Esophagus squamous epithelium (tissue), 4 donors: ENCODE measurements at regions not wholly inside any gene's neighbourhood (a gene's known extent, or its start where the extent isn't known, plus 50 kb on each side); places are given as distances from the start of the nearest gene placed in this dataset.

ENCODE experiments used
- POLR2A ChIP-seq, 4 donors: fragments of 450-650 bp; IDR thresholded peaks; one replicate each; pipeline ENCODE4 v1.6.1; 2017; ENCODE audit warnings: antibody characterized with exemption in 4 of 4, mild to moderate bottlenecking in 4 of 4, moderate library complexity in 3 of 4
- TF ChIP-seq, protein P1 (sequence below), 6 experiments: fragments of 450-650 bp in 4 of 6; fragments of 200-600 bp in 2 of 6; sonication (generic) in 2 of 6; IDR thresholded peaks; one replicate each; pipeline ENCODE4 v1.5.1; 2016 to 2019; ENCODE audit warnings: antibody characterized with exemption in 6 of 6, mild to moderate bottlenecking in 4 of 6, moderate library complexity in 4 of 6

- TF ChIP-seq, protein P1, sequence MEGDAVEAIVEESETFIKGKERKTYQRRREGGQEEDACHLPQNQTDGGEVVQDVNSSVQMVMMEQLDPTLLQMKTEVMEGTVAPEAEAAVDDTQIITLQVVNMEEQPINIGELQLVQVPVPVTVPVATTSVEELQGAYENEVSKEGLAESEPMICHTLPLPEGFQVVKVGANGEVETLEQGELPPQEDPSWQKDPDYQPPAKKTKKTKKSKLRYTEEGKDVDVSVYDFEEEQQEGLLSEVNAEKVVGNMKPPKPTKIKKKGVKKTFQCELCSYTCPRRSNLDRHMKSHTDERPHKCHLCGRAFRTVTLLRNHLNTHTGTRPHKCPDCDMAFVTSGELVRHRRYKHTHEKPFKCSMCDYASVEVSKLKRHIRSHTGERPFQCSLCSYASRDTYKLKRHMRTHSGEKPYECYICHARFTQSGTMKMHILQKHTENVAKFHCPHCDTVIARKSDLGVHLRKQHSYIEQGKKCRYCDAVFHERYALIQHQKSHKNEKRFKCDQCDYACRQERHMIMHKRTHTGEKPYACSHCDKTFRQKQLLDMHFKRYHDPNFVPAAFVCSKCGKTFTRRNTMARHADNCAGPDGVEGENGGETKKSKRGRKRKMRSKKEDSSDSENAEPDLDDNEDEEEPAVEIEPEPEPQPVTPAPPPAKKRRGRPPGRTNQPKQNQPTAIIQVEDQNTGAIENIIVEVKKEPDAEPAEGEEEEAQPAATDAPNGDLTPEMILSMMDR (IDR thresholded peaks at IDR 0.05) = no peak
- TF ChIP-seq POLR2A (IDR thresholded peaks at IDR 0.05) = no peak
Measured at GRCh38 chr6:16828058-16828457, 66.8 kb upstream of the ATXN1 start.
